PFSK-1 (cell line): ENCODE measurements at regions not wholly inside any gene's neighbourhood (a gene's known extent, or its start where the extent isn't known, plus 50 kb on each side); places are given as distances from the start of the nearest gene placed in this dataset.

Source experiments
- FOXP2 ChIP-seq: optimal IDR thresholded peaks from 2 replicates; pipeline ENCODE3; 2011; ENCODE audit warnings: borderline replicate concordance, control low read depth, inconsistent platforms; ENCODE audit not compliant: insufficient read depth; ENCODE audit errors: extremely low read length, extremely low read depth
- POLR2AphosphoS5 ChIP-seq: IDR thresholded peaks from 2 replicates; pipeline ENCODE4 v1.6.1; 2012; ENCODE audit warnings: low read depth, mild to moderate bottlenecking, control low read depth, low read length, moderate library complexity
- REST ChIP-seq, 2 experiments: IDR thresholded peaks; 2 replicates each; pipeline versions ENCODE4 v1.6.1 to v1.8.0; 2011 to 2012; ENCODE audit warnings: low read depth in 2 of 2, low read length in 2 of 2, control low read depth in 1 of 2, inconsistent platforms in 1 of 2, mild to moderate bottlenecking in 1 of 2, moderate library complexity in 1 of 2; ENCODE audit not compliant: insufficient read depth in 1 of 2
- SIN3A ChIP-seq: IDR thresholded peaks from 2 replicates; pipeline ENCODE4 v1.6.1; 2012; ENCODE audit warnings: mild to moderate bottlenecking, low read length, moderate library complexity, borderline replicate concordance; ENCODE audit not compliant: insufficient read depth
- TAF1 ChIP-seq: IDR thresholded peaks from 2 replicates; pipeline ENCODE4 v1.6.1; 2012; ENCODE audit warnings: low read length, control low read depth, borderline replicate concordance; ENCODE audit not compliant: insufficient read depth

DNA sequence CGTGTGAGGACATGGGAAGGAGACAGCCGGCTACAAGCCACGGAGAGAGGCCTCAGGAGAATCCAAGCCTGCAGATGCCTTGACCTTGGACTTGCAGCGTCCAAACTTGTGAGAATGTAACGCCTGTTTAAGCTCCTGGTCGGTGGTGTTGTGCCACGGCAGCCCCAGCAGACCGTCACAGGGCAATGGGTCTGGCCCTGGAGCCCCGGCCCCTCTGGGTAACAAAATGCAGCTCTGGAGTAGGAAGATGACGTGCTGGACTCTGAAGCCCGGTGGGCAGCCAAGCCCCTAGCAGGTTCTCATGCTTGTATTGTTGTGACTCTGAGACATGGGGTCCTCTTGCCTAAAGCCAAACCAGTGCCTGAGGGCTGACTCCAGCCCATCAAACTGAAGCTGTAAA, 174.7 kb downstream of the IRX2 start:
- TF ChIP-seq FOXP2, result no peak
- no peak for TF ChIP-seq REST (IDR thresholded peaks at IDR 0.05; ENCODE audit: insufficient read depth in 1 of 2, low read depth in 2 of 2, low read length in 2 of 2)
- TF ChIP-seq SIN3A, result no peak
- TF ChIP-seq POLR2AphosphoS5, result no peak
- no peak for TF ChIP-seq TAF1

DNA sequence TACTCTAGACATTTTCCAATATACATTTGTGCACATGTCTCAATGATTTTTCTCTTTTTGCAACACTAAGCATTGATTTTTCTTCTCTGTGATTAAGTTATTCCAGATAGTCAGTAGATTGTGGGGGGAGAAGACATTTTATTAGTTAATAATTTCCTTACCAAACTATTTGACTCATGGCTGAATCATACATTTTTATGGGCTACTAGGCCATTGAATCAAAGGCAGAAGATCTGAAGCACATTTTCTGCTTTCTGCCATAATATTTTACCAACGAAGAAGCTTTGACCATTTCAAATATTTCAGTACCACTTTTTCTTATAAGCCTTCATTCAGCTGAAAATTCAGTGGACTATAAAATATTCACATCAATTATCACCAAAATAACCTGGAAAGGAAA, 175.6 kb downstream of the IRX2 start:
- TF ChIP-seq REST (IDR thresholded peaks at IDR 0.05; ENCODE audit: insufficient read depth in 1 of 2, low read depth in 2 of 2, low read length in 2 of 2) (no peak), SIN3A (no peak), POLR2AphosphoS5 (no peak), FOXP2 (no peak), TAF1 (no peak)

GRCh38 chr5:2575292-2575691, 176.2 kb downstream of the IRX2 start:
- TF ChIP-seq REST (IDR thresholded peaks at IDR 0.05; ENCODE audit: insufficient read depth in 1 of 2, low read depth in 2 of 2, low read length in 2 of 2) (no peak), POLR2AphosphoS5 (no peak)

DNA sequence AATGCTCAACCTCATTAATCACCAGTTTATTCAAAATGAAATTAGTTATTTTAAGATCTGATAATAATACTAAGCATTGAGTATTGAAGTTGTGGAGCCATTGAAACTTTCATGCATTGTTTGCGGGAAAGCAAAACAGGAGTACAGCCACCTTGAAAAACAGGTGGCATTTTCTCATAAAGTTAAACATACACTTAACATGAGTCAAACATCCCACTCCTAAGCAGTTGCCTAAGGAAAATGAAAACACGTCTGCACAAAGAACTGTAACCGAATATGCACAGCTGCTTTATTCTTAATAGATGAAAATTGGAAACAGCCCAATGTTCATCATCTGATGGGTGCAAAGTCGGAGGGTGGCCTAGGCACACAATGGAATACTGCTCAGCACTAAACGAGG, 177.3 kb downstream of the IRX2 start:
- TF ChIP-seq FOXP2, result no peak
- no peak for TF ChIP-seq SIN3A
- TF ChIP-seq REST (IDR thresholded peaks at IDR 0.05; ENCODE audit: insufficient read depth in 1 of 2, low read depth in 2 of 2, low read length in 2 of 2), result no peak
- no peak for TF ChIP-seq TAF1
- TF ChIP-seq POLR2AphosphoS5, result no peak

GRCh38 chr5:2570586-2570985, 180.9 kb downstream of the IRX2 start:
- TF ChIP-seq REST (IDR thresholded peaks at IDR 0.05; ENCODE audit: insufficient read depth in 1 of 2, low read depth in 2 of 2, low read length in 2 of 2) (no peak), FOXP2 (no peak), SIN3A (no peak), TAF1 (no peak), POLR2AphosphoS5 (no peak)
